Gastroesophageal sphincter (tissue), 4 donors: ENCODE measurements at regions not wholly inside any gene's neighbourhood (a gene's known extent, or its start where the extent isn't known, plus 50 kb on each side); places are given as distances from the start of the nearest gene placed in this dataset.
"Not testable (repeated sequence)": the region's sequence is repeated elsewhere in the genome, so short reads cannot be mapped to it uniquely, and the experiment has no call there.

Experiments used
- ATAC-seq: fragments of 150-250 bp; one replicate; pipeline ENCODE4 v1.9.1; 2016; ENCODE audit warnings: mild to moderate bottlenecking, moderate library complexity
- H3K27ac ChIP-seq, 4 donors: fragments of 200-600 bp; sonication (generic) in 3 of 4; 1 replicate in 3 of 4; 2 replicates in 1 of 4; pipeline ENCODE4 v1.5.1; 2016 to 2019
- H3K27me3 ChIP-seq: fragments of 200-600 bp; sonication (generic); one replicate; pipeline ENCODE4 v1.5.1; 2019
- H3K36me3 ChIP-seq, 2 donors: fragments of 200-600 bp; sonication (generic); one replicate each; pipeline ENCODE4 v1.5.1; 2019; ENCODE audit warnings: control low read depth in 1 of 2
- H3K4me1 ChIP-seq, 3 donors: fragments of 200-600 bp; sonication (generic); 1 replicate in 2 of 3; 2 replicates in 1 of 3; pipeline ENCODE4 v1.5.1; 2016 to 2019; ENCODE audit warnings: control low read depth in 2 of 3
- H3K4me3 ChIP-seq, 2 donors: fragments of 200-600 bp; sonication (generic); one replicate each; pipeline ENCODE4 v1.5.1; 2019; ENCODE audit warnings: mild to moderate bottlenecking in 1 of 2, moderate library complexity in 1 of 2
- H3K9me3 ChIP-seq, 3 donors: fragments of 200-600 bp; sonication (generic); one replicate each; pipeline ENCODE4 v1.5.1; 2017 to 2019; ENCODE audit warnings: control low read depth in 2 of 3
- EP300 ChIP-seq: sonication (generic); formaldehyde crosslinking; IDR thresholded peaks from one replicate; pipeline ENCODE4 v1.6.1; 2017; ENCODE audit warnings: antibody characterized with exemption, mild to moderate bottlenecking
- POLR2A ChIP-seq, 2 donors: fragments of 450-650 bp; IDR thresholded peaks; one replicate each; pipeline ENCODE4 v1.6.1; 2017; ENCODE audit warnings: antibody characterized with exemption in 2 of 2, mild to moderate bottlenecking in 2 of 2, moderate library complexity in 1 of 2
- POLR2AphosphoS5 ChIP-seq: sonication (generic); formaldehyde crosslinking; IDR thresholded peaks from one replicate; pipeline ENCODE4 v1.6.1; 2017; ENCODE audit warnings: antibody characterized with exemption
- WGBS, 2 donors: methylation state at CpG; one replicate each; pipeline ENCODE4 v1.1.5; 2018; ENCODE audit warnings: low coverage in 1 of 2; 5-methylcytosine and 5-hydroxymethylcytosine counted together
- TF ChIP-seq, protein P1 (sequence below), 4 experiments: fragments of 200-600 bp in 2 of 4; fragments of 450-650 bp in 2 of 4; sonication (generic) in 1 of 4; IDR thresholded peaks; one replicate each; pipeline ENCODE4 v1.5.1; 2017 to 2019; ENCODE audit warnings: antibody characterized with exemption in 4 of 4, mild to moderate bottlenecking in 2 of 4, moderate library complexity in 2 of 4

DNA sequence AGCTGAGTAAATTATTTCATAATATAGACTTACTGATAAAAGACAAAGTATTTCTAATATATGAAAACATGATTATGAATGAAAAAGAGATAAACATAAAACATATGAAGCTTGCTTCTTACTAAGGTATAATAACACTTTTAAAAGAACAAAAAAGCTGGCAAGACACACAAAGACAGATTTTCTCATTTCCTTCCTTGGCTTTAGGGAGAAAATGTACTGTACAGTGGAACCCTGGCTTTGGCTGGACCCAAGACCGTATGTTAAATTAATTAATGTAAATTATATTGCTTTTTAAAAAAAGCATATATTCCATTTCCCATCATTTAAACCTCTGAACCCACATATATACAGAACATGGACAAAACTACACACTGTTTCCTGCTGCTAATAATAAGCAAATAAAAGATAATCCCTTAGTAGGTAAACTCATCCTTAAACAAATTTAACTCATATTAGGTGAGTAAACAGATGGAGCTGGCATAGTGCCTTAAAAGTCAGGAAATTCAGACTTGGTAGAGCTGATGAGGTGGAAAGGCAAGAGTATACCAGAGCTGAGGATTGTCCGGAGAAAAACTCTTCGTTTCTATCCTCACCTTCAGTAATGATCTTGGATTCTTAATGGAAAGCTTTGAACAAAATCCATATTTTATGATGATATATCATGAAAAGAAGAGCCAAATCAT lies 1016.4 kb upstream of the KCND2 start:
- Histone ChIP-seq H3K4me3 (no peak overlapping the region), H3K36me3 (no peaks in the 10 kb centered on the region), H3K9me3 (peaks cover 0 to 3% (median 0%) of the 10 kb centered on the region in 3 donors), H3K27ac (no peak overlapping the region), H3K27me3 (no peaks in the 10 kb centered on the region), H3K4me1 (no peaks in the 10 kb centered on the region)
- ATAC-seq = no peak
- TF ChIP-seq POLR2A (IDR thresholded peaks at IDR 0.05) (no peak), POLR2AphosphoS5 (no peak), EP300 (no peak)
- TF ChIP-seq, protein P1, sequence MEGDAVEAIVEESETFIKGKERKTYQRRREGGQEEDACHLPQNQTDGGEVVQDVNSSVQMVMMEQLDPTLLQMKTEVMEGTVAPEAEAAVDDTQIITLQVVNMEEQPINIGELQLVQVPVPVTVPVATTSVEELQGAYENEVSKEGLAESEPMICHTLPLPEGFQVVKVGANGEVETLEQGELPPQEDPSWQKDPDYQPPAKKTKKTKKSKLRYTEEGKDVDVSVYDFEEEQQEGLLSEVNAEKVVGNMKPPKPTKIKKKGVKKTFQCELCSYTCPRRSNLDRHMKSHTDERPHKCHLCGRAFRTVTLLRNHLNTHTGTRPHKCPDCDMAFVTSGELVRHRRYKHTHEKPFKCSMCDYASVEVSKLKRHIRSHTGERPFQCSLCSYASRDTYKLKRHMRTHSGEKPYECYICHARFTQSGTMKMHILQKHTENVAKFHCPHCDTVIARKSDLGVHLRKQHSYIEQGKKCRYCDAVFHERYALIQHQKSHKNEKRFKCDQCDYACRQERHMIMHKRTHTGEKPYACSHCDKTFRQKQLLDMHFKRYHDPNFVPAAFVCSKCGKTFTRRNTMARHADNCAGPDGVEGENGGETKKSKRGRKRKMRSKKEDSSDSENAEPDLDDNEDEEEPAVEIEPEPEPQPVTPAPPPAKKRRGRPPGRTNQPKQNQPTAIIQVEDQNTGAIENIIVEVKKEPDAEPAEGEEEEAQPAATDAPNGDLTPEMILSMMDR (IDR thresholded peaks at IDR 0.05) = no peak
- 64 to 68% methylated on average over 3 of the region's 3 CpGs for WGBS, 2 donors

DNA sequence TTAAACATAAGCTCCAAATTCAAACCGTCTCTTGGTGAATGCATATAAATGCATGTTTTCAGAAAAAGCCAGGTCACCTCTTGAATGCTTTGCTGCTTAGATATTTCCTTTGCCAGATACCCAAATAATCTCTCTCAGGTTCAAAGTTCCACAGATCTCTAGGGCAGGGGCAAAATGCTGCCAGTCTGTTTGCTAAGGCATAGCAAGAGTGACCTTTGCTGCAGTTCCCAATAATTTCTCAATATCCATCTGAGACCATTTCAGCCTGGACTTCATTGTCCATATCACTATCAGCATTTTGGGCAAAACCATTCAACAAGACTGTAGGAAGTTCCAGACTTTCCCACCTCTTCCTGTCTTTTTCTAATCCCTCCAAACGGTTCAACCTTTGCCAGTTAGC lies 1006.2 kb upstream of the KCND2 start:
- 57 to 75% methylated on average over 2 of the region's 2 CpGs for WGBS, 2 donors
- not testable (repeated sequence) for H3K4me3 ChIP-seq, H3K9me3 ChIP-seq, H3K4me1 ChIP-seq, H3K36me3 ChIP-seq, ATAC-seq, H3K27ac ChIP-seq, H3K27me3 ChIP-seq

DNA sequence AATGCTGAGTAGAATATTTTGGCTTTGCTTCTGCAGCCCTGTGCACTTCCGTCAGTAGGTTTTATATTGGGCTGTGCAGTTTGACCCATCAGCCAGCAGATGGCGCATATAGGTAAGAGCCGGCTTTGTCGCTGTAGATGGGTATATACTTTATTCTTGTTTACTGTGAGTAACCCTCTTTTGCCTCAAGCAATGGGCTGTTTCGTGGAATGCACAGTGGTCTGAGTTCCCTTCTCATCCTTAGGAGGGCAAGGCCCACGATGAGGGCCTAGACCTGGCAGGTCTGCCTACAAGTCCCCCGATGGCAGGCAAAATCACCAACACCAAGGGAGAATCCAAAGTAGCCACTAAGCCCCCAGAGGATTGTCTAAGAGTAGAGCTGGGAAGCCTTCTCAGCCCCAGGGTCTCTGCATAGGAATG lies 1002.9 kb upstream of the KCND2 start:
- H3K36me3 ChIP-seq = no peaks in the 10 kb centered on the region
- TF ChIP-seq EP300 = no peak
- TF ChIP-seq, protein P1 (IDR thresholded peaks at IDR 0.05) = peak; percentile 21 to 63 (median 30)
- no peaks in the 10 kb centered on the region for H3K27me3 ChIP-seq
- no peak overlapping the region for H3K4me3 ChIP-seq
- WGBS, 2 donors = 0 to 9% methylated on average over 1 to 5 of the region's 7 CpGs
- H3K4me1 ChIP-seq = no peaks in the 10 kb centered on the region
- no peak for ATAC-seq
- no peaks in the 10 kb centered on the region for H3K9me3 ChIP-seq
- no peak overlapping the region for H3K27ac ChIP-seq

DNA sequence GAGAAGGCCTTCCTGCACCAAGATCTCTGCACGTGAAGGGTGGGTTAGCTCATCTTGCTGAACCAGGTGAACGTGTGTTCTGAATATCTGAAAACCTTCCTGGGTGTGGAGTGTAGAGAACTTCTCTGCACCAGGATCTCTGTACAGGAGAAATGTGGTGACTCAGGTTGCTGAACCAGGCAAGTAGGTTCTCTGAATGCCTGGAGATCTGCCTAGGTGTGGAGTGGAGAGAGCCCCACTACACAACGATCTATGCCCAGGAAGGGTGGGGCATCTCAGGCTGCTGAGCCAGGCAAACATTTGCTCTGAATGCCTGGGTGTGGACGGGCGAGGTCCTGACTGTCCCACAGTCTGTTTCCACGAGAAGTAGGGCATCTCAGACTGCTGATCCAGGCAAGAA lies 1002.3 kb upstream of the KCND2 start:
- Histone ChIP-seq H3K9me3 (no peaks in the 10 kb centered on the region), H3K4me3 (no peak overlapping the region), H3K27ac (no peak overlapping the region), H3K27me3 (no peaks in the 10 kb centered on the region), H3K36me3 (no peaks in the 10 kb centered on the region), H3K4me1 (no peaks in the 10 kb centered on the region)
- ATAC-seq = no peak
- TF ChIP-seq EP300 = no peak
- TF ChIP-seq, protein P1 (IDR thresholded peaks at IDR 0.05) = no peak
- no peak for TF ChIP-seq POLR2A (IDR thresholded peaks at IDR 0.05)
- no peak for TF ChIP-seq POLR2AphosphoS5
- 80% methylated on average over 1 of the region's 6 CpGs; no CpG with 5 or more reads in 1 of the 2 donors for WGBS, 2 donors

DNA sequence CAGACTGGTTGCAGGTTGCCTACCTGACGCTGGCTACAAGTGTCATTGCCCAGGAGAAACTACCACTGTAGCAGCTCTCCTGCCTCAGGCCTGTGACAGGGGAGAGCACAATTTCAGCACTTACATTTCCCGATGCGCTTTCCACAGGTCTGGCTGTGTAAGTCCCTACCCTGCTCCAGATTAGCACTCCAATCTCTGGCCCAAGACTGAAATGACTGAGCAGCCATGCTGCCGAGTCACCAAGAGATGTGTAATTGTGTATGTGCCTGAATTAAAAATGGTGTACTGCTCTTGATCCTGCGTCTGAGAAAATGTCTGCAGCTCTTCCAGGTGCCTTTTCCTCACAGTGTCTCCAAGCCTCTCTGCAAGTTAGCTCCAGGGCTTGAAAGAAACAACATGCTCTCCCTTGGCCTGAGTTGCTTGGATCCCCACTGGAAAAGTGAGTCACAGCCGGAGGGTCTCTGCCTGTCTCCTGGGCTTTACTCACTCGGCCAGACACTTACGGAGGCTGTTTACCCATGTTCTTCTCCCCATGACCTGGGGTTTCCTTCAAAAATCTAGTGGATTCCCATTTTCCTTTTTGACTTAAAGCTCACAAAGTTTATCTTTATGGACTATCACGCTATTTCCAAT lies 1001.7 kb upstream of the KCND2 start:
- Histone ChIP-seq H3K4me1 (no peaks in the 10 kb centered on the region), H3K9me3 (no peaks in the 10 kb centered on the region), H3K36me3 (no peaks in the 10 kb centered on the region), H3K27me3 (no peaks in the 10 kb centered on the region), H3K27ac (no peak overlapping the region), H3K4me3 (no peak overlapping the region)
- TF ChIP-seq EP300 = no peak
- TF ChIP-seq POLR2AphosphoS5 = no peak
- TF ChIP-seq POLR2A (IDR thresholded peaks at IDR 0.05) = no peak
- TF ChIP-seq, protein P1 (IDR thresholded peaks at IDR 0.05) = no peak
- no peak for ATAC-seq
- 59 to 73% methylated on average over 2 to 5 of the region's 9 CpGs for WGBS, 2 donors
